Mucosa of descending colon (tissue), 3 donors: ENCODE measurements at regions not wholly inside any gene's neighbourhood (a gene's known extent, or its start where the extent isn't known, plus 50 kb on each side); places are given as distances from the start of the nearest gene placed in this dataset.
A peak's percentile ranks its signal among the peaks of the same experiment; 100 is the strongest.

ENCODE experiments used
- ATAC-seq: fragments of 200-7000 bp; cut with Tn5 transposase; one replicate; pipeline ENCODE4 v1.9.1; 2020; ENCODE audit warnings: mild to moderate bottlenecking, moderate library complexity
- DNase-seq, 3 donors: peaks; one replicate each; pipeline ENCODE4 v3.0.0-alpha.2; 2020
- H3K36me3 ChIP-seq: fragments of 200-600 bp; one replicate; pipeline ENCODE4 v1.8.0; 2021; ENCODE audit warnings: low read depth, mild to moderate bottlenecking
- H3K4me1 ChIP-seq: fragments of 200-600 bp; one replicate; pipeline ENCODE4 v1.8.0; 2021; ENCODE audit warnings: low read depth, mild to moderate bottlenecking
- H3K4me3 ChIP-seq: fragments of 200-600 bp; one replicate; pipeline ENCODE4 v1.8.0; 2021; ENCODE audit warnings: mild to moderate bottlenecking
- H3K9me3 ChIP-seq: fragments of 200-600 bp; one replicate; pipeline ENCODE4 v1.8.0; 2021; ENCODE audit warnings: mild to moderate bottlenecking
- intact Hi-C, 2 donors: fragments of 100-400 bp; cut with DNase I in 1 of 2; cut with micrococcal nuclease in 1 of 2; formaldehyde crosslinking; loops; one replicate each; pipeline versions ENCODE4 v1.11.0 to v1.11.1; 2022; cut with DNase I, micrococcal nuclease
- TF ChIP-seq, protein P1 (sequence below): fragments of 200-600 bp; IDR thresholded peaks from one replicate; pipeline ENCODE4 v1.8.0; 2022; ENCODE audit warnings: antibody characterized with exemption, mild to moderate bottlenecking
- donor health status: DM: no; HTN: no; CAD: no; lungs with moderate emphysema.
- donor health status: DM: no; HTN: no; CAD: no.
- donor health status: DM: no; HTN: yes; CAD: no.

DNA sequence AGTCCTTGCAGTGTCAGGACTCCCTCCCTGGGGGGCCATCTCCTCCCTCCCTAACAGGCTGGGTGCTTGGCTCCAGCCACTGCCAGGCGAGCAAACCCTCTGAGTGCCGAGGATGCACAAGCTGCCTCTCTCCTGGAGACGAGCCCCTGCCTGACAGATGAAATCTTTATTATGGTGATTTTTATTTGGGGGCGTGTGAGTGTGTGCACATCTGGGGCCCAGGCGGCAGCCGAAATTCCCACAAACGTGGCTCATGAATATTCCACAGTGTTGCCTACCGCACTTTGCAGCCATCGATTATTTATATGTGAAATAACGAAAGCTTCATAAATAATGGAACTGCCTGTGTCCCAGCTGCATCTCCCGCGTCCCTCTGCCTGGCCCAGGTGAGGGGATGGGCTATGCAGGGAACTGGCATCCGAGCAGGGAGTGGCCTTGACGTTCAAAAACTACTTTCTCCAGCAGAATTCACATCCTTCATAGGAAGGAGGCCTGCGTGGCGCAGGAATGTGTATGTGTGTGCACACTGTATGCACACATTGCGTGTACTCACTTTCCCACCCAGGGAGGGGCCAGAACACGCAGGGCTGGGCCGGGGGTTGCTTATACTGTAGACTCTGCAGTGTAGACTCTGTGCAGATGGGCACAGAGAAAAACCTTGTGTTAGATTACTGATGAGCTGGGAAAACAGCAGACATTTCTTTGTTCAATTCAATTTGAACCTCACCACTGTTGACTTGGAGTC, 73.1 kb downstream of the UBIAD1 start:
- H3K4me3 ChIP-seq = no peak overlapping the region
- DNase-seq (no peak), ATAC-seq (no peak)
- no peaks in the 10 kb centered on the region for H3K9me3 ChIP-seq
- TF ChIP-seq, protein P1, sequence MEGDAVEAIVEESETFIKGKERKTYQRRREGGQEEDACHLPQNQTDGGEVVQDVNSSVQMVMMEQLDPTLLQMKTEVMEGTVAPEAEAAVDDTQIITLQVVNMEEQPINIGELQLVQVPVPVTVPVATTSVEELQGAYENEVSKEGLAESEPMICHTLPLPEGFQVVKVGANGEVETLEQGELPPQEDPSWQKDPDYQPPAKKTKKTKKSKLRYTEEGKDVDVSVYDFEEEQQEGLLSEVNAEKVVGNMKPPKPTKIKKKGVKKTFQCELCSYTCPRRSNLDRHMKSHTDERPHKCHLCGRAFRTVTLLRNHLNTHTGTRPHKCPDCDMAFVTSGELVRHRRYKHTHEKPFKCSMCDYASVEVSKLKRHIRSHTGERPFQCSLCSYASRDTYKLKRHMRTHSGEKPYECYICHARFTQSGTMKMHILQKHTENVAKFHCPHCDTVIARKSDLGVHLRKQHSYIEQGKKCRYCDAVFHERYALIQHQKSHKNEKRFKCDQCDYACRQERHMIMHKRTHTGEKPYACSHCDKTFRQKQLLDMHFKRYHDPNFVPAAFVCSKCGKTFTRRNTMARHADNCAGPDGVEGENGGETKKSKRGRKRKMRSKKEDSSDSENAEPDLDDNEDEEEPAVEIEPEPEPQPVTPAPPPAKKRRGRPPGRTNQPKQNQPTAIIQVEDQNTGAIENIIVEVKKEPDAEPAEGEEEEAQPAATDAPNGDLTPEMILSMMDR = no peak
- intact Hi-C loops = no loop called here
- H3K4me1 ChIP-seq = no peaks in the 10 kb centered on the region
- no peaks in the 10 kb centered on the region for H3K36me3 ChIP-seq

DNA sequence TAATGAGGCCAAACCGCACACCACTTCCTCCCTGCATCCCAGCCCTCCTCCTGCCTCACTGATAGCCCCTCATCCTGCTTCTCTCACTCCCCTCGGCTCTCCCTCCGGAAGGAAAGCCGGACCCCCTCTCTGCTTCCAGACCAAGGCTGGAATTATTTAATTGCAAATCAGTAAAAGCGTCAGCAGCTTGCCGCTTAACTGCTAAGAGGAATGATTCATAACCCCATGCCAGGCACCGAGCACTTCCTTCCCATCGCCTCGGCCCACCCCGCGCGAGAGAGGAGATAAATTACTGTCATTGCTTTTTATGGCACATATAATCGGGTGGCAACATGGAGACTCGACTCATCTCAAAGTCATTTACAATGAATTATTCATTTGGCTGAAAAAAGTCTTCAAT, 77.3 kb downstream of the UBIAD1 start:
- H3K9me3 ChIP-seq = no peaks in the 10 kb centered on the region
- no peaks in the 10 kb centered on the region for H3K36me3 ChIP-seq
- no peak for DNase-seq
- TF ChIP-seq, protein P1 = no peak
- intact Hi-C loops = no loop called here
- H3K4me3 ChIP-seq = no peak overlapping the region
- no peaks in the 10 kb centered on the region for H3K4me1 ChIP-seq
- peak; percentile 46 for ATAC-seq

DNA sequence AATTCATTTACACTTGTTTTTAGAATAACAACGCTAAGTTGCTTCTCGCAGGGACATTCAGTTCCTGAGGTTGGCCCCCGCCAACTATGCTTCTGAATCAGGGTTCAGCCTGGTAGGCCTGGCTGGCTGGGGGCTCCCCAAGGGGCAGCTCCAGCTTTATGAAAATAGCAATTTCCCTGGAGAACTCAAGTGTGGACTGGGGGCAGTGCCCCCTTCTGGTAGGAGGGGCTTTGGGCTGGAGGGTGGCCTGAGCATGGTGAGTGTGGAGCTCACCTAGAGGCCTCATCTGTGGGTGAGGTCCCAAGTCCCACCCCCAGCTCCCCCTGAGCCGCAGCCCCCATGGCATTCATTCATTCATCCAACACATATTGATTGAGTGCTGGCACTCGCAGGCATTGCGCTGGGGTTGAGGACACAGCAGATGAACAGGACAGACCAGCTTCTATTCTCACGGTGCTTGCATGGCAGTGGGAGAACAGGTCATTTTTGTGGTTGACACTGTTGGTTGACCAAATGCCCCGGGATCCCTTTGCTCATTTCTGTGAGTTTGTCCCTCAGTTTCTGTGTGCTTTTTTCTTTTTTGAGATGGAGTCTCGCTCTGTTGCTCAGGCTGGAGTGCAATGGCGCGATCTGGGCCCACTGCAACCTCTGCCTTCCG, 79.2 kb downstream of the UBIAD1 start:
- ATAC-seq (no peak), DNase-seq (no peak)
- TF ChIP-seq, protein P1 = no peak
- Histone ChIP-seq H3K4me3 (no peak overlapping the region), H3K36me3 (no peaks in the 10 kb centered on the region), H3K9me3 (no peaks in the 10 kb centered on the region), H3K4me1 (no peaks in the 10 kb centered on the region)
- intact Hi-C loops = no loop called here

DNA sequence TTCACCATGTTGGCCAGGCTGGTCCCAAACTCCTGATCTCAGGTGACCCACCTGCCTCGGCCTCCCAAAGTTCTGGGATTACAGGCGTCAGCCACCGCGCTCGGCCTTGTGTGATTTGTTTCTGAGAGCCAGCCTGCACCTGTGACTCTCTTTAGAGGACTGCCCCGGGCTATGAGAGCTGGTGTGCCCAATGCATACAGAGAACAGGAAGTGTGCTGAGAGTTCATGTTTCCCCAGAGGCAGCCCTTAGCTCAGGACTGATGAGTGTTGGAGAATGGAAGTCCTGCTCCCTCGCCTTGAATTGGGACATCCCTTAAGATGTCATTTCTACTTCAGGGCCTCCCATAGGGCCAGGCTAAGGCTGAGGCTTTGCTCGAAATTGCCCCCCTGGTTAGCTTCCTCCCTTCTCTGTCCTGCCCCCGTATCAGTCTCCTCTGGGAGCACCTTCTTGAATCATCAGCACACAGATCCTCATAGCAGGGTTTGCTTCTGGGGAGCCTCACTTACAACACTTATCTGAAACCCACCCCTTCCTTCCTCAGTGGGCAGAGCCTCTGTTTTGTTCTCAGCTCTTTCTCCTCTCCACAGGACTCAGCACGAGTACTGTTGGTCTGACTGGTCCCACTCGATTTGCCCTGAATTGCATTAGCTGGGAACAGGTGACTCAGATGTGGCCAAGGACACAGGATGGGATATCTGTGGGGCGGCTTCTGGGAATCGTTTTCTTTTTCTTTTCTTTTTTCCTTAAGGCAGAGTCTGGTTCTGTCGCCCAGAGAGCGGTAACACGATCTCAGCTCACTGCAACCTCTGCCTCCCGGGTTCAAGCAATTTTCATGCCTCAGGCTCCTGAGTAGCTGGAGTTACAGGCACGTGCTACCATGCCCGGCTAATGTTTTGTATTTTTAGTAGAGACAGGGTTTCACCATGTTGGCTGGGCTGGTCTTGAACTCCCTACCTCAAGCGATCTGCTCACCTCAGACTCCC, 80.1 kb downstream of the UBIAD1 start:
- TF ChIP-seq, protein P1 = no peak
- no peaks in the 10 kb centered on the region for H3K36me3 ChIP-seq
- ATAC-seq (no peak), DNase-seq (no peak)
- H3K4me3 ChIP-seq = no peak overlapping the region
- H3K4me1 ChIP-seq = no peaks in the 10 kb centered on the region
- no peaks in the 10 kb centered on the region for H3K9me3 ChIP-seq
- intact Hi-C loops = no loop called here

DNA sequence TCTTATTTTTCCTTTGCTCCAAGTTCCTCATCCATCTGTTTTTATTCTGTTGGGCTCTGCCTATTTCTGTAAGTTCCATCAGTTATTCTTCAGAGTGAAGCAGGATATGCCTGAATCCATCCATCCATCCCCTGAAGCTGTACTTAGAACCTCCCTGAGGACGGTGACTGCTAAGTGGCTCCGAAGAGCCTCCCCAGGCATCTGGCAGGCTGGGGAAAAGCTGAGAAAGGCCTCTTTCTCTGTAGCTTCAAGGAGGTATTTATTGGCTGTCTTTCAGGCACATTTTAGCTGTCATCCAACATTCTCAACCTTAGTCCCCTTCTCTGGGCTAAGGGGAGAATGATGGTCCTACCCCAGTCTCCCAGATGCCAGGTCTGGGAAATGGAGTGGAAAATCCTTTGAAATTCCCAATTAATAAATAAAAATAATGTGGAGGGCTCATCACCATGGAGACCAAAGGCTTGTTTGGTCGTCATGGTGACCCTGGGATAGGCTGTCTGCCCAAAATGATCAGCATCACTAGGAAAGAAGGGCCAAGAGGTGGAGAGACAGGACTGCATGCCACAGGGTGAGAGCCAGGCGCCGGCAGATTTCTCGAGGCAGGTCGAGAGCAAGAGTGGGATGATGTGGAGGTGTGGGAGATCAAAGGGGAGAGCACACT, 82.0 kb downstream of the UBIAD1 start:
- DNase-seq (no peak), ATAC-seq (no peak)
- Histone ChIP-seq H3K9me3 (no peaks in the 10 kb centered on the region), H3K4me1 (no peaks in the 10 kb centered on the region), H3K36me3 (no peaks in the 10 kb centered on the region), H3K4me3 (no peak overlapping the region)
- TF ChIP-seq, protein P1 = no peak
- intact Hi-C loops = no loop called here
